ENCODE measurements at regions not wholly inside any gene's neighbourhood (a gene's known extent, or its start where the extent isn't known, plus 50 kb on each side); places are given as distances from the start of the nearest gene placed in this dataset.

DNA sequence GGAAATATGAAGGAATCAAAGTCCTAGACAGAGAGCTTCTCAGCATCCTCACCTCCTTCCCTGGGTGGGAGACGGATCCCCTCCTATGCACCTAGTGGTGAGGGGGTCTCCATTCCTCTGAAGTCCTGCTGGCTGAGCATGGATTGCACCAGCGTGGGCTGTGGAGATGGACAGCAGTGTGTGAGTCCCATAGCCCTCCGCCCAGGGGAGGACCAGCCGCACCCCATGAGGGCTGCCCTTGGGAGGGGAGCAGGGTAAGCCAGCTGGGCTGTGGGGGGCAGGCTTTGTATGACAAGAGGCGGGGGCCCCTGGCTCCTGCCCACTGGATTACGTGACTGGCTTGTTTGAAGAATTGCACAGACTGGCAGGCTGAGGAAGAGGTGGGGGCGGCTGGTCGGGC lies 768.2 kb downstream of the GALR1 start:
- TF ChIP-seq, protein P1, sequence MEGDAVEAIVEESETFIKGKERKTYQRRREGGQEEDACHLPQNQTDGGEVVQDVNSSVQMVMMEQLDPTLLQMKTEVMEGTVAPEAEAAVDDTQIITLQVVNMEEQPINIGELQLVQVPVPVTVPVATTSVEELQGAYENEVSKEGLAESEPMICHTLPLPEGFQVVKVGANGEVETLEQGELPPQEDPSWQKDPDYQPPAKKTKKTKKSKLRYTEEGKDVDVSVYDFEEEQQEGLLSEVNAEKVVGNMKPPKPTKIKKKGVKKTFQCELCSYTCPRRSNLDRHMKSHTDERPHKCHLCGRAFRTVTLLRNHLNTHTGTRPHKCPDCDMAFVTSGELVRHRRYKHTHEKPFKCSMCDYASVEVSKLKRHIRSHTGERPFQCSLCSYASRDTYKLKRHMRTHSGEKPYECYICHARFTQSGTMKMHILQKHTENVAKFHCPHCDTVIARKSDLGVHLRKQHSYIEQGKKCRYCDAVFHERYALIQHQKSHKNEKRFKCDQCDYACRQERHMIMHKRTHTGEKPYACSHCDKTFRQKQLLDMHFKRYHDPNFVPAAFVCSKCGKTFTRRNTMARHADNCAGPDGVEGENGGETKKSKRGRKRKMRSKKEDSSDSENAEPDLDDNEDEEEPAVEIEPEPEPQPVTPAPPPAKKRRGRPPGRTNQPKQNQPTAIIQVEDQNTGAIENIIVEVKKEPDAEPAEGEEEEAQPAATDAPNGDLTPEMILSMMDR (IDR thresholded peaks at IDR 0.05) = no peak
- no peak for TF ChIP-seq POLR2A (IDR thresholded peaks at IDR 0.05)
